ENCODE measurements at regions not wholly inside any gene's neighbourhood (a gene's known extent, or its start where the extent isn't known, plus 50 kb on each side); places are given as distances from the start of the nearest gene placed in this dataset.

DNA sequence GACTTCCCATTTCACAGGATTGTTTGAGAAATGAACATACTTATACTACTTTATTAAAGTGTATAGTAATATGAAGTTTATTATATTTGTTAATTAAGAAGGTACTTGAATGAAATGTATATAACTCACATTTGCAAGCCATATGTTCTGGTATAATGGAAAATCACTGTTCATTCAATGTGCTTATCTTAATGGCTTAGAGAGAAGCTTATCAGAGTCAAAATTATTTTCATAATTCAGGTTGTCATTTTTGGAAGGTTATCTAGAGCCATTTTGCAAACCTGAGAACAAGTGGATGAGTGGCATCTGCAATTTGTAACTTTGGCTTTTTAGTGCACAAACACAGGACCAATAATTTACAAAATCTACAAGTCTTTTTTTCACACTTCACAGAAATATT is 621.0 kb downstream of the ARL4A start:
- CTCF ChIA-PET = no interaction called here
- TF ChIP-seq, protein P1, sequence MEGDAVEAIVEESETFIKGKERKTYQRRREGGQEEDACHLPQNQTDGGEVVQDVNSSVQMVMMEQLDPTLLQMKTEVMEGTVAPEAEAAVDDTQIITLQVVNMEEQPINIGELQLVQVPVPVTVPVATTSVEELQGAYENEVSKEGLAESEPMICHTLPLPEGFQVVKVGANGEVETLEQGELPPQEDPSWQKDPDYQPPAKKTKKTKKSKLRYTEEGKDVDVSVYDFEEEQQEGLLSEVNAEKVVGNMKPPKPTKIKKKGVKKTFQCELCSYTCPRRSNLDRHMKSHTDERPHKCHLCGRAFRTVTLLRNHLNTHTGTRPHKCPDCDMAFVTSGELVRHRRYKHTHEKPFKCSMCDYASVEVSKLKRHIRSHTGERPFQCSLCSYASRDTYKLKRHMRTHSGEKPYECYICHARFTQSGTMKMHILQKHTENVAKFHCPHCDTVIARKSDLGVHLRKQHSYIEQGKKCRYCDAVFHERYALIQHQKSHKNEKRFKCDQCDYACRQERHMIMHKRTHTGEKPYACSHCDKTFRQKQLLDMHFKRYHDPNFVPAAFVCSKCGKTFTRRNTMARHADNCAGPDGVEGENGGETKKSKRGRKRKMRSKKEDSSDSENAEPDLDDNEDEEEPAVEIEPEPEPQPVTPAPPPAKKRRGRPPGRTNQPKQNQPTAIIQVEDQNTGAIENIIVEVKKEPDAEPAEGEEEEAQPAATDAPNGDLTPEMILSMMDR (IDR thresholded peaks at IDR 0.05; ENCODE audit: unreplicated experiment) = no peak
- Mint-ChIP-seq H3K9me3 (ENCODE audit: low read depth, unreplicated experiment) (peaks cover 10% of the 10 kb centered on the region), H3K36me3 (ENCODE audit: insufficient read depth, unreplicated experiment) (no peaks in the 10 kb centered on the region), H3K4me1 (ENCODE audit: low read depth, unreplicated experiment) (no peaks in the 10 kb centered on the region), H3K27ac (ENCODE audit: unreplicated experiment) (no peak overlapping the region), H3K4me3 (ENCODE audit: low read depth, unreplicated experiment) (no peak overlapping the region), H3K27me3 (ENCODE audit: unreplicated experiment) (no peaks in the 10 kb centered on the region)
- BruUV-seq (replicated peaks) = no TSS peak
- no peak for DNase-seq
- intact Hi-C loops (cut with micrococcal nuclease; ENCODE audit: unreplicated experiment) = no loop called here

DNA sequence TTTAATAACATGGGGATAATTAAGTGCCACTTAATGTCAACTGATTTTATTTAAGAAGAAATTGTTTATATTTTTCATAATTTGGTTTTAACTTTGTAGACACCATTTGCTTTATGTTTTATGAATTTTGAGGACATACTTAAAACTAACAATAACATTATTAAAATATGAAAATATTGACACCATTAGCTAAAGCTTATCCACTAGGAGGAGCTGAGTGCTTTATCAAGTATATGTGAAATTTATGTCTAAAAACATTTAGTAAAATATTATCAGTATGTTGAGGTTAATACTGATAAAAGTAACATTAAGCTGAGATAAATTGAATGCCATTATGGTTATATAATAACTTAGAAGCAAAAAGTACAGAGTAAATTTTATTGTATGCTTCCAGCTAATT is 622.1 kb downstream of the ARL4A start:
- no peak for DNase-seq
- TF ChIP-seq, protein P1 (IDR thresholded peaks at IDR 0.05; ENCODE audit: unreplicated experiment) = no peak
- Mint-ChIP-seq H3K36me3 (ENCODE audit: insufficient read depth, unreplicated experiment) (no peaks in the 10 kb centered on the region), H3K27me3 (ENCODE audit: unreplicated experiment) (no peaks in the 10 kb centered on the region), H3K4me1 (ENCODE audit: low read depth, unreplicated experiment) (no peaks in the 10 kb centered on the region), H3K4me3 (ENCODE audit: low read depth, unreplicated experiment) (no peak overlapping the region), H3K27ac (ENCODE audit: unreplicated experiment) (no peak overlapping the region), H3K9me3 (ENCODE audit: low read depth, unreplicated experiment) (peaks cover 10% of the 10 kb centered on the region)
- no TSS peak for BruUV-seq (replicated peaks)
- CTCF ChIA-PET = interaction anchor here (0.5 kb wide), 1 partner anchor 215 kb away, joined by 3 read pairs; no protein-coding TSS in a partner anchor
- intact Hi-C loops (cut with micrococcal nuclease; ENCODE audit: unreplicated experiment) = no loop called here

- DNase-seq = no peak
- Mint-ChIP-seq H3K27ac (ENCODE audit: unreplicated experiment) (no peak overlapping the region), H3K4me1 (ENCODE audit: low read depth, unreplicated experiment) (no peaks in the 10 kb centered on the region)
Observed at GRCh38 chr7:13312307-13312706, 624.9 kb downstream of the ARL4A start.

DNA sequence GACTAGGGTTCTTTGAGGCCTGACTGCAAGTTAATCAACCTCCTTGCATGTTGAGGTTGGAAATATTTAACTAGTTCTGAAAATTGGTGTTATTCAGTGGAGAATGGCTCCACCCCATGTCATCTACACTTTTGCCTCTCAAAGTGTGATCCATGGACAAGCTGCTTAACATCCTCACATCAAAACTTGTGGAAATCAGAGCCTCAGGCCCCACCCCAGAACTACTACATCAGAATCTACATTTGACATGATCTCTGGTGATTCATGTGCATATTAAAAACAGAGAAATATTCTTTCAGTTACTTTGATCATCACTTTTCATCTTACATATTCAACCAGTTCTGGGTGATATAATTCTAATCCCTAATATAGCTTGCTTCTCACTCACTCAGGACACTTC is 632.9 kb downstream of the ARL4A start:
- intact Hi-C loops (cut with micrococcal nuclease; ENCODE audit: unreplicated experiment) = no loop called here
- no peaks in the 10 kb centered on the region for H3K36me3 Mint-ChIP-seq (ENCODE audit: insufficient read depth, unreplicated experiment)
- no peaks in the 10 kb centered on the region for H3K9me3 Mint-ChIP-seq (ENCODE audit: low read depth, unreplicated experiment)
- no peaks in the 10 kb centered on the region for H3K27me3 Mint-ChIP-seq (ENCODE audit: unreplicated experiment)
- no peaks in the 10 kb centered on the region for H3K4me1 Mint-ChIP-seq (ENCODE audit: low read depth, unreplicated experiment)
- CTCF ChIA-PET = no interaction called here
- TF ChIP-seq, protein P1 (IDR thresholded peaks at IDR 0.05; ENCODE audit: unreplicated experiment) = no peak
- no peak overlapping the region for H3K27ac Mint-ChIP-seq (ENCODE audit: unreplicated experiment)
- BruUV-seq (replicated peaks) = no TSS peak
- no peak for DNase-seq
- no peak overlapping the region for H3K4me3 Mint-ChIP-seq (ENCODE audit: low read depth, unreplicated experiment)

More at GRCh38 chr7:13312307-13312706, 624.9 kb downstream of the ARL4A start:
- Mint-ChIP-seq H3K36me3 (ENCODE audit: insufficient read depth, unreplicated experiment) (no peaks in the 10 kb centered on the region), H3K9me3 (ENCODE audit: low read depth, unreplicated experiment) (peaks cover 7% of the 10 kb centered on the region), H3K4me3 (ENCODE audit: low read depth, unreplicated experiment) (no peak overlapping the region), H3K27me3 (ENCODE audit: unreplicated experiment) (no peaks in the 10 kb centered on the region)
- TF ChIP-seq, protein P1 (IDR thresholded peaks at IDR 0.05; ENCODE audit: unreplicated experiment) = no peak
- no TSS peak for BruUV-seq (replicated peaks)
- intact Hi-C loops (cut with micrococcal nuclease; ENCODE audit: unreplicated experiment) = no loop called here
- CTCF ChIA-PET = no interaction called here
